T-helper 17 cell (primary cell): ENCODE measurements at regions not wholly inside any gene's neighbourhood (a gene's known extent, or its start where the extent isn't known, plus 50 kb on each side); places are given as distances from the start of the nearest gene placed in this dataset.
"Not testable (repeated sequence)": the region's sequence is repeated elsewhere in the genome, so short reads cannot be mapped to it uniquely, and the experiment has no call there.

Experiments
- ATAC-seq: fragments of 150-1000 bp; cut with Tn5 transposase; 2 replicates; pipeline ENCODE4 v1.10.0; 2021; ENCODE audit warnings: mild to moderate bottlenecking, moderate library complexity
- DNase-seq, 3 donors: peaks; one replicate each; pipeline versions ENCODE4 v3.0.0 to v3.0.0-alpha.2; 2020 to 2021
- H3K9me3 ChIP-seq: one replicate; pipeline ENCODE4 v1.7.0; 2013; ENCODE audit warnings: low read length, mild to moderate bottlenecking; ENCODE audit not compliant: control insufficient read depth, poor library complexity, severe bottlenecking
- H3K27ac Mint-ChIP-seq: one replicate; pipeline ENCODE4 v1.8.0; 2022; ENCODE audit warnings: mild to moderate bottlenecking, moderate library complexity, mixed read lengths
- H3K27me3 Mint-ChIP-seq: one replicate; pipeline ENCODE4 v1.8.0; 2022; ENCODE audit warnings: mixed read lengths
- H3K36me3 Mint-ChIP-seq: one replicate; pipeline ENCODE4 v1.8.0; 2022; ENCODE audit warnings: low read depth, mixed read lengths
- H3K4me1 Mint-ChIP-seq: one replicate; pipeline ENCODE4 v1.8.0; 2022; ENCODE audit warnings: mild to moderate bottlenecking, mixed read lengths
- H3K4me3 Mint-ChIP-seq: one replicate; pipeline ENCODE4 v1.8.0; 2022; ENCODE audit warnings: mild to moderate bottlenecking, moderate library complexity, mixed read lengths

- no peak overlapping the region for H3K27ac Mint-ChIP-seq
- H3K4me1 Mint-ChIP-seq, result no peaks in the 10 kb centered on the region
- DNase-seq (no peak), ATAC-seq (no peak)
- no peak overlapping the region for H3K4me3 Mint-ChIP-seq
- H3K36me3 Mint-ChIP-seq, result no peaks in the 10 kb centered on the region
- H3K9me3 ChIP-seq, result no peaks in the 10 kb centered on the region
- H3K27me3 Mint-ChIP-seq, result no peaks in the 10 kb centered on the region
These were observed 795.1 kb upstream of the HS3ST5 start for GRCh38 chr6:115137910-115138309.

- H3K4me1 Mint-ChIP-seq, result no peaks in the 10 kb centered on the region
- no peaks in the 10 kb centered on the region for H3K36me3 Mint-ChIP-seq
- ATAC-seq, result no peak
- no peaks in the 10 kb centered on the region for H3K9me3 ChIP-seq
- H3K4me3 Mint-ChIP-seq, result no peak overlapping the region
- H3K27ac Mint-ChIP-seq, result no peak overlapping the region
- no peaks in the 10 kb centered on the region for H3K27me3 Mint-ChIP-seq
- DNase-seq, result no peak
These were observed 791.0 kb upstream of the HS3ST5 start for GRCh38 chr6:115133790-115134189.

- ATAC-seq, result no peak
- Mint-ChIP-seq H3K4me3 (no peak overlapping the region), H3K27me3 (no peaks in the 10 kb centered on the region), H3K36me3 (no peaks in the 10 kb centered on the region), H3K4me1 (no peaks in the 10 kb centered on the region), H3K27ac (no peak overlapping the region)
- no peaks in the 10 kb centered on the region for H3K9me3 ChIP-seq
- DNase-seq, result no peak
These were observed 789.1 kb upstream of the HS3ST5 start for GRCh38 chr6:115131709-115132490.

GRCh38 chr6:115121513-115121912 lies 778.7 kb upstream of the HS3ST5 start:
- H3K27ac Mint-ChIP-seq, H3K27me3 Mint-ChIP-seq, ATAC-seq: not testable (repeated sequence)

GRCh38 chr6:115120391-115120790 lies 777.6 kb upstream of the HS3ST5 start:
- H3K27ac Mint-ChIP-seq, result no peak overlapping the region
- ATAC-seq (no peak), DNase-seq (no peak)
- H3K36me3 Mint-ChIP-seq, result no peaks in the 10 kb centered on the region
- H3K27me3 Mint-ChIP-seq, result no peaks in the 10 kb centered on the region
- H3K4me1 Mint-ChIP-seq, result no peaks in the 10 kb centered on the region
- H3K9me3 ChIP-seq, result no peaks in the 10 kb centered on the region
- H3K4me3 Mint-ChIP-seq, result no peak overlapping the region

More at GRCh38 chr6:115121513-115121912, 778.7 kb upstream of the HS3ST5 start:
- H3K36me3 Mint-ChIP-seq, H3K9me3 ChIP-seq, DNase-seq, H3K4me1 Mint-ChIP-seq, H3K4me3 Mint-ChIP-seq: not testable (repeated sequence)

GRCh38 chr6:115091461-115091860 lies 748.6 kb upstream of the HS3ST5 start:
- Mint-ChIP-seq H3K4me1 (no peaks in the 10 kb centered on the region), H3K36me3 (no peaks in the 10 kb centered on the region), H3K4me3 (no peak overlapping the region), H3K27ac (no peak overlapping the region), H3K27me3 (no peaks in the 10 kb centered on the region)
- H3K9me3 ChIP-seq, result no peaks in the 10 kb centered on the region
- ATAC-seq (no peak), DNase-seq (no peak)

GRCh38 chr6:115078555-115078954 lies 735.7 kb upstream of the HS3ST5 start:
- DNase-seq (no peak), ATAC-seq (no peak)

GRCh38 chr6:115071962-115072361 lies 729.1 kb upstream of the HS3ST5 start:
- H3K36me3 Mint-ChIP-seq, result peaks cover 2% of the 10 kb centered on the region
- H3K9me3 ChIP-seq, result no peaks in the 10 kb centered on the region
- no peak overlapping the region for H3K27ac Mint-ChIP-seq
- ATAC-seq (no peak), DNase-seq (no peak)
- no peak overlapping the region for H3K4me3 Mint-ChIP-seq
- no peaks in the 10 kb centered on the region for H3K4me1 Mint-ChIP-seq
- H3K27me3 Mint-ChIP-seq, result no peaks in the 10 kb centered on the region

More at GRCh38 chr6:115078555-115078954, 735.7 kb upstream of the HS3ST5 start:
- no peak overlapping the region for H3K27ac Mint-ChIP-seq
- H3K4me3 Mint-ChIP-seq, result no peak overlapping the region
- H3K27me3 Mint-ChIP-seq, result no peaks in the 10 kb centered on the region
- H3K36me3 Mint-ChIP-seq, result peaks cover 2% of the 10 kb centered on the region
- no peaks in the 10 kb centered on the region for H3K9me3 ChIP-seq
- no peaks in the 10 kb centered on the region for H3K4me1 Mint-ChIP-seq

- Mint-ChIP-seq H3K27me3 (no peaks in the 10 kb centered on the region), H3K27ac (no peak overlapping the region), H3K4me3 (no peak overlapping the region), H3K4me1 (no peaks in the 10 kb centered on the region), H3K36me3 (no peaks in the 10 kb centered on the region)
- DNase-seq (no peak), ATAC-seq (no peak)
- no peaks in the 10 kb centered on the region for H3K9me3 ChIP-seq
These were observed 725.0 kb upstream of the HS3ST5 start for GRCh38 chr6:115067690-115068447.

- Mint-ChIP-seq H3K4me3 (no peak overlapping the region), H3K27ac (no peak overlapping the region), H3K27me3 (no peaks in the 10 kb centered on the region), H3K4me1 (no peaks in the 10 kb centered on the region), H3K36me3 (no peaks in the 10 kb centered on the region)
- ATAC-seq (no peak), DNase-seq (no peak)
- no peaks in the 10 kb centered on the region for H3K9me3 ChIP-seq
These were observed 721.9 kb upstream of the HS3ST5 start for GRCh38 chr6:115064680-115065079.

GRCh38 chr6:115060581-115060980 lies 717.8 kb upstream of the HS3ST5 start:
- DNase-seq, result no peak
- ATAC-seq, result no peak
- Mint-ChIP-seq H3K27me3 (no peaks in the 10 kb centered on the region), H3K27ac (no peak overlapping the region), H3K4me1 (no peaks in the 10 kb centered on the region), H3K4me3 (no peak overlapping the region), H3K36me3 (no peaks in the 10 kb centered on the region)
- no peaks in the 10 kb centered on the region for H3K9me3 ChIP-seq

GRCh38 chr6:115058414-115059211 lies 715.8 kb upstream of the HS3ST5 start:
- no peaks in the 10 kb centered on the region for H3K36me3 Mint-ChIP-seq
- H3K9me3 ChIP-seq, result no peaks in the 10 kb centered on the region
- H3K4me1 Mint-ChIP-seq, result no peaks in the 10 kb centered on the region
- no peak overlapping the region for H3K4me3 Mint-ChIP-seq
- H3K27me3 Mint-ChIP-seq, result no peaks in the 10 kb centered on the region
- H3K27ac Mint-ChIP-seq, result no peak overlapping the region
- DNase-seq, result no peak
- ATAC-seq, result no peak

- Mint-ChIP-seq H3K27ac (no peak overlapping the region), H3K4me3 (no peak overlapping the region), H3K4me1 (no peaks in the 10 kb centered on the region), H3K27me3 (no peaks in the 10 kb centered on the region), H3K36me3 (no peaks in the 10 kb centered on the region)
- no peak for DNase-seq
- ATAC-seq, result no peak
- no peaks in the 10 kb centered on the region for H3K9me3 ChIP-seq
These were observed 712.8 kb upstream of the HS3ST5 start for GRCh38 chr6:115055579-115055978.
